ELF-1 (cell line): ENCODE measurements at regions not wholly inside any gene's neighbourhood (a gene's known extent, or its start where the extent isn't known, plus 50 kb on each side); places are given as distances from the start of the nearest gene placed in this dataset.
"Not testable (repeated sequence)": the region's sequence is repeated elsewhere in the genome, so short reads cannot be mapped to it uniquely, and the experiment has no call there.

Experiments
- DNase-seq: peaks from one replicate; pipeline ENCODE4 v3.0.0-alpha.2; 2016; ENCODE audit warnings: low read depth, low spot score

- DNase-seq = no peak
These were observed 754.7 kb downstream of the BCL11A start for GRCh38 chr2:59798687-59799232.

GRCh38 chr2:59791004-59791618, 762.3 kb downstream of the BCL11A start:
- no peak for DNase-seq

- DNase-seq = peak; percentile 22
These were observed 763.1 kb downstream of the BCL11A start for GRCh38 chr2:59790186-59791003.

- DNase-seq = no peak
These were observed 763.9 kb downstream of the BCL11A start for GRCh38 chr2:59789523-59789922.

- DNase-seq = no peak
These were observed 766.4 kb downstream of the BCL11A start for GRCh38 chr2:59787095-59787494.

- DNase-seq = no peak
These were observed 766.8 kb downstream of the BCL11A start for GRCh38 chr2:59786684-59787083.

- no peak for DNase-seq
These were observed 773.9 kb downstream of the BCL11A start for GRCh38 chr2:59779571-59779970.

- DNase-seq = no peak
These were observed 776.3 kb downstream of the BCL11A start for GRCh38 chr2:59777120-59777519.

- DNase-seq = no peak
These were observed 776.8 kb downstream of the BCL11A start for GRCh38 chr2:59776726-59777008.

GRCh38 chr2:59774821-59775433, 778.5 kb downstream of the BCL11A start:
- no peak for DNase-seq

GRCh38 chr2:59770651-59771050, 782.8 kb downstream of the BCL11A start:
- no peak for DNase-seq

- DNase-seq = no peak
These were observed 791.5 kb downstream of the BCL11A start for GRCh38 chr2:59761966-59762365.

- DNase-seq = no peak
These were observed 797.3 kb downstream of the BCL11A start for GRCh38 chr2:59756150-59756549.

GRCh38 chr2:59754011-59754735, 799.3 kb downstream of the BCL11A start:
- peak; percentile 18 for DNase-seq

- no peak for DNase-seq
These were observed 800.9 kb downstream of the BCL11A start for GRCh38 chr2:59752512-59752911.

- DNase-seq = no peak
These were observed 801.4 kb downstream of the BCL11A start for GRCh38 chr2:59752071-59752470.

- DNase-seq = not testable (repeated sequence)
These were observed 802.2 kb downstream of the BCL11A start for GRCh38 chr2:59751214-59751613.

GRCh38 chr2:59746291-59746690, 807.2 kb downstream of the BCL11A start:
- no peak for DNase-seq

GRCh38 chr2:59745085-59745484, 808.4 kb downstream of the BCL11A start:
- DNase-seq = no peak

- no peak for DNase-seq
These were observed 809.0 kb downstream of the BCL11A start for GRCh38 chr2:59744436-59744835.

- DNase-seq = no peak
These were observed 811.6 kb downstream of the BCL11A start for GRCh38 chr2:59741840-59742239.

GRCh38 chr2:59739166-59739565, 814.3 kb downstream of the BCL11A start:
- DNase-seq = no peak
